Fibroblast of the aortic adventitia (primary cell): ENCODE measurements at regions not wholly inside any gene's neighbourhood (a gene's known extent, or its start where the extent isn't known, plus 50 kb on each side); places are given as distances from the start of the nearest gene placed in this dataset.
A peak's percentile ranks its signal among the peaks of the same experiment; 100 is the strongest.

Experiments used
- DNase-seq: peaks from one replicate; pipeline ENCODE4 v3.0.0-alpha.2; 2010; ENCODE audit warnings: low read depth
- H3K4me3 ChIP-seq: 2 replicates; pipeline ENCODE4 v1.5.1; 2011; ENCODE audit warnings: low read depth, mild to moderate bottlenecking, control low read depth, low read length, moderate library complexity
- CTCF ChIP-seq: IDR thresholded peaks from 2 replicates; pipeline ENCODE4 v1.5.1; 2011; ENCODE audit warnings: mild to moderate bottlenecking, low read length, control low read depth, inconsistent platforms; ENCODE audit not compliant: insufficient read depth

- H3K4me3 ChIP-seq, result no peak overlapping the region
- TF ChIP-seq CTCF, result no peak
- DNase-seq, result peak; percentile 61
Measured at GRCh38 chr1:57843760-57844159, 419.9 kb upstream of the DAB1 start.

- TF ChIP-seq CTCF, result no peak
- no peak overlapping the region for H3K4me3 ChIP-seq
- no peak for DNase-seq
Measured at GRCh38 chr1:57839526-57839925, 415.7 kb upstream of the DAB1 start.

DNA sequence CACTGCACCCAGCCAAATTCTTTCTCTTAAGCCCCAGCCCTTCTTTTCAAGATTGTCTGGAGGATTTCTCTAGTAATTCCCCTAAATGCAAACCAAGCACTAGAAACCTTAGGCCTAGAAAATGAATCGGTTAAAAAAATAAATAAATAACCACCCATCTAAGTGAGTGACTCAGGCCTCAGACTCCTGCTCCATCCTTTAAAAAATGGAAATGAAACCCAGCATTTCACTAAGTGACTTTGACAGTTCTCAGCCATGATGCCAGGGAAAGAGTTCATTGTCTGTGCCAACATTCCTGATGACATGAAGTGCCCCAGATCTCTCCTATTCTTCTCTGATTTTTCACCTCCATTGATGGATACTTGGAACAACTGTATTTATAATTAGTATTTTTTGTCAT is 415.2 kb upstream of the DAB1 start:
- no peak for TF ChIP-seq CTCF
- H3K4me3 ChIP-seq, result no peak overlapping the region
- DNase-seq, result peak; percentile 26

GRCh38 chr1:57835620-57836019 is 411.8 kb upstream of the DAB1 start:
- H3K4me3 ChIP-seq, result no peak overlapping the region
- DNase-seq, result no peak
- no peak for TF ChIP-seq CTCF

GRCh38 chr1:57833296-57833695 is 409.4 kb upstream of the DAB1 start:
- TF ChIP-seq CTCF, result no peak
- no peak for DNase-seq
- no peak overlapping the region for H3K4me3 ChIP-seq

DNA sequence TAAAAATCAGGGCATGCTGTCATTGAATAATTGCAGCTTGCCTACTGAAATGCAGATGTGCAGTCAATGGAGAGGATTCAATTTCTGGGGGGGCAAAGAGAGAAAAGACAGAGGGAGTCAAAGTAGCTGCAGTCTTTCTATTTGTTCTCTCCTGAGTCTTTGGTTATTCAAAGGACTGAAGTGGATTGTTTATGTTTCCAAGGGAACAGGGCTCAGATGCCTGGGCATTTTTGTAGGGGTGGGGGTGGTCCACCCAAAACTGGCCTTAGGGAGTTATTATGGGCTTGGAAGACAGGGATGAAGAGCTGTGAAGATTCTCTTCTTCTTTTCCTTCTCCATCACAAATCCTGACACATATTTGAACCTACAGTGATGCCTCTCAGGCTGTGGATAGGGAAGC is 408.8 kb upstream of the DAB1 start:
- no peak for TF ChIP-seq CTCF
- DNase-seq, result no peak
- no peak overlapping the region for H3K4me3 ChIP-seq

DNA sequence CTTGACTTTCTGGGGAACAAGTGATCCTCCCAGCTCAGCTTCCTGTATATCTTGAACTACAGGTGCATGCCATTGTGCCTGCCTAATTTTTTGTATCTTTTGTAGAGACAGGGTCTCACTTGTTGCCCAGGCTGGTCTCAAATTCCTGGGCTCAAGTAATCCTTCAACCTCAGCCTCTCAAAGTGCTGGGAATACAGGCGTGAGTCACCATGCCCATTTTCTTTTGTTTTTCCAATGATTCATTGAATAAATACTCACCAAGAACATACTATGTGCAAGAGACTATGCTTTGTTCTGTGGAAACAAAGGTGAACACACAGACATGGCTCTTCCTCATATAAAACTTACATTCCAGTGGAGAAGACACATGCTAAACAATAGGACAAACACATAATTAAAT is 407.8 kb upstream of the DAB1 start:
- no peak for TF ChIP-seq CTCF
- DNase-seq, result peak; percentile 19
- H3K4me3 ChIP-seq, result no peak overlapping the region
